ENCODE measurements at regions not wholly inside any gene's neighbourhood (a gene's known extent, or its start where the extent isn't known, plus 50 kb on each side); places are given as distances from the start of the nearest gene placed in this dataset.
"Not testable (repeated sequence)": the region's sequence is repeated elsewhere in the genome, so short reads cannot be mapped to it uniquely, and the experiment has no call there.

GRCh38 chr5:154536439-154536838 lies 58.4 kb upstream of the HAND1 start:
- not testable (repeated sequence) for TF ChIP-seq POLR2AphosphoS5 (IDR thresholded peaks at IDR 0.05; ENCODE audit: borderline replicate concordance, low read depth, low read length); EZH2 (IDR thresholded peaks at IDR 0.05); FOXP2 (optimal IDR thresholded peaks at IDR 0.05; ENCODE audit: control extremely low read depth, extremely low read length, insufficient read depth)
